Colonic mucosa (tissue), 4 donors: ENCODE measurements at regions not wholly inside any gene's neighbourhood (a gene's known extent, or its start where the extent isn't known, plus 50 kb on each side); places are given as distances from the start of the nearest gene placed in this dataset.

Source experiments
- DNase-seq: peaks from one replicate; pipeline ENCODE4 v3.0.0-alpha.2; 2020
- H3K27ac ChIP-seq: fragments of 200-600 bp; one replicate; pipeline ENCODE4 v1.8.0; 2021
- H3K27me3 ChIP-seq: fragments of 200-600 bp; one replicate; pipeline ENCODE4 v1.8.0; 2021
- H3K36me3 ChIP-seq: fragments of 200-600 bp; one replicate; pipeline ENCODE4 v1.8.0; 2021
- H3K4me1 ChIP-seq: fragments of 200-600 bp; one replicate; pipeline ENCODE4 v1.8.0; 2021; ENCODE audit warnings: mild to moderate bottlenecking
- H3K4me3 ChIP-seq: fragments of 200-600 bp; one replicate; pipeline ENCODE4 v1.8.0; 2021
- H3K9ac ChIP-seq, 2 donors: one replicate each; pipeline ENCODE4 v1.7.0; 2013; ENCODE audit warnings: control low read depth in 2 of 2, low read depth in 2 of 2, low read length in 2 of 2
- H3K9me3 ChIP-seq: fragments of 200-600 bp; one replicate; pipeline ENCODE4 v1.8.0; 2021
- intact Hi-C: fragments of 100-400 bp; cut with DNase I; formaldehyde crosslinking; loops from one replicate; pipeline ENCODE4 v1.14.1; 2022
- TF ChIP-seq, protein P1 (sequence below): fragments of 200-600 bp; IDR thresholded peaks from one replicate; pipeline ENCODE4 v1.8.0; 2022; ENCODE audit warnings: antibody characterized with exemption, mild to moderate bottlenecking
- donor health status: healthy.
- donor health status: DM: no; HTN: no; CAD: no.
- donor health status: DM: no; HTN: no; CAD: no.

DNA sequence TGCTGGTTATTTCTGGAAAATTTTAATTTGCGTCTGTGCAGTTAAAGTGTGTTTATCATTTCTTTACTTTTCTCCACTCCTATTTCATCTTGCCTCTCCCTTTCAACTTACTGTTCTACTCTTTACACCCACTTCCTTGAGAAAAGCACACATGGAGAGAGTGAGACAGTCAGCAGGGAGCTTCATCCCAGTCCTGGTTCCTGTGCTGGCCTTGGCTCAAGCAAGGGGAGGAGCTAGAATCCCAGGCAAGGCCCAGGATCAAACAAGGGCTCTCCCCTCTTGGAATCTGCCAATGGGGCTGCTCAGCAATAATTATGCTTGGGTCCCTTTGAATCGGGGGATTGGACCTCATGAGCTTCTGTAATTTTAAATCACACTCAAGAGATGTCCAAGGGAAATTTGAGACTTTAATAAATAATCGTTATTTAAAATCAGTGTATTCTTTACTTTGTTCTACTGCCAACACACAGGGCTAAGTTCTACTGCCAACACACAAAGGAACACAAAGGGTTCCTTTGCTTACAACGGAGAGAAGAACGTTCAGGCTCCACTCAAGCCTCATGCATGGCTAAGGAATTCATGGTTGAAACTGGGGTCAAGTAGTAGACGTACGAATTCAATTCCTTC lies 439.3 kb upstream of the DAB2 start:
- no peak for DNase-seq
- TF ChIP-seq, protein P1, sequence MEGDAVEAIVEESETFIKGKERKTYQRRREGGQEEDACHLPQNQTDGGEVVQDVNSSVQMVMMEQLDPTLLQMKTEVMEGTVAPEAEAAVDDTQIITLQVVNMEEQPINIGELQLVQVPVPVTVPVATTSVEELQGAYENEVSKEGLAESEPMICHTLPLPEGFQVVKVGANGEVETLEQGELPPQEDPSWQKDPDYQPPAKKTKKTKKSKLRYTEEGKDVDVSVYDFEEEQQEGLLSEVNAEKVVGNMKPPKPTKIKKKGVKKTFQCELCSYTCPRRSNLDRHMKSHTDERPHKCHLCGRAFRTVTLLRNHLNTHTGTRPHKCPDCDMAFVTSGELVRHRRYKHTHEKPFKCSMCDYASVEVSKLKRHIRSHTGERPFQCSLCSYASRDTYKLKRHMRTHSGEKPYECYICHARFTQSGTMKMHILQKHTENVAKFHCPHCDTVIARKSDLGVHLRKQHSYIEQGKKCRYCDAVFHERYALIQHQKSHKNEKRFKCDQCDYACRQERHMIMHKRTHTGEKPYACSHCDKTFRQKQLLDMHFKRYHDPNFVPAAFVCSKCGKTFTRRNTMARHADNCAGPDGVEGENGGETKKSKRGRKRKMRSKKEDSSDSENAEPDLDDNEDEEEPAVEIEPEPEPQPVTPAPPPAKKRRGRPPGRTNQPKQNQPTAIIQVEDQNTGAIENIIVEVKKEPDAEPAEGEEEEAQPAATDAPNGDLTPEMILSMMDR = no peak
- Histone ChIP-seq H3K4me3 (no peak overlapping the region), H3K4me1 (no peaks in the 10 kb centered on the region), H3K27ac (no peak overlapping the region), H3K36me3 (no peaks in the 10 kb centered on the region), H3K9me3 (no peaks in the 10 kb centered on the region), H3K9ac (no peak overlapping the region), H3K27me3 (no peaks in the 10 kb centered on the region)
- intact Hi-C loops = no loop called here

GRCh38 chr5:39857041-39857440 lies 432.3 kb upstream of the DAB2 start:
- H3K9me3 ChIP-seq = no peaks in the 10 kb centered on the region
- TF ChIP-seq, protein P1 = no peak
- H3K36me3 ChIP-seq = no peaks in the 10 kb centered on the region
- no peaks in the 10 kb centered on the region for H3K4me1 ChIP-seq
- no peak for DNase-seq
- H3K9ac ChIP-seq = no peak overlapping the region
- H3K4me3 ChIP-seq = no peak overlapping the region
- no peak overlapping the region for H3K27ac ChIP-seq
- no peaks in the 10 kb centered on the region for H3K27me3 ChIP-seq
- intact Hi-C loops = no loop called here

- H3K9ac ChIP-seq = no peak overlapping the region
- DNase-seq = no peak
- TF ChIP-seq, protein P1 = no peak
- H3K4me1 ChIP-seq = no peaks in the 10 kb centered on the region
- H3K27ac ChIP-seq = no peak overlapping the region
- H3K4me3 ChIP-seq = no peak overlapping the region
- no peaks in the 10 kb centered on the region for H3K36me3 ChIP-seq
- intact Hi-C loops = no loop called here
- no peaks in the 10 kb centered on the region for H3K27me3 ChIP-seq
- no peaks in the 10 kb centered on the region for H3K9me3 ChIP-seq
Observed at GRCh38 chr5:39854771-39855410, 430.1 kb upstream of the DAB2 start.

DNA sequence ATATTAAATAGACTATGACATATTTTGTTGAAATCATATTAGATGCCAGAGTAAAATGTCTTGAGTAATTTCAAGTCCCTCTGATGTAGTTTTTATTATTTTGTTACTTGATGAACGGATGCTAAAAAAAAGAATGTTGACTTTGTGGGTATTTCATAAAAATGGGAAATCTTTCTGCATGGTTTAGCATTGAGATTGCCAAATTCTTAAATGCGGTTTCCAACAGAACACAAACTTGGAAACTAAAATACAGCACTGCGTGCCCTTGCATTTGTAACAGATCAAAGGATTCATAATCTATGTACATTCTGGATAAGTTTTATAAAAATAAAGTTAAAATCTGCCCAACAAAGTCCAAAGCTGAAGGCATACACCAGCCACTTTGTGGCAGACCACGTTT lies 425.5 kb upstream of the DAB2 start:
- Histone ChIP-seq H3K4me3 (no peak overlapping the region), H3K9ac (no peak overlapping the region), H3K9me3 (no peaks in the 10 kb centered on the region), H3K4me1 (no peaks in the 10 kb centered on the region), H3K27me3 (no peaks in the 10 kb centered on the region), H3K27ac (no peak overlapping the region), H3K36me3 (no peaks in the 10 kb centered on the region)
- TF ChIP-seq, protein P1 = no peak
- no peak for DNase-seq
- intact Hi-C loops = no loop called here

- H3K27me3 ChIP-seq = no peaks in the 10 kb centered on the region
- no peaks in the 10 kb centered on the region for H3K9me3 ChIP-seq
- H3K36me3 ChIP-seq = no peaks in the 10 kb centered on the region
- intact Hi-C loops = no loop called here
- H3K9ac ChIP-seq = no peak overlapping the region
- H3K4me3 ChIP-seq = no peak overlapping the region
- TF ChIP-seq, protein P1 = no peak
- no peak for DNase-seq
- no peaks in the 10 kb centered on the region for H3K4me1 ChIP-seq
- H3K27ac ChIP-seq = no peak overlapping the region
Observed at GRCh38 chr5:39846144-39846543, 421.4 kb upstream of the DAB2 start.
